Activated CD8-positive, alpha-beta memory T cell treated with anti-CD3 and anti-CD28 coated beads, Interleukin-2, amount 50 U/mL, for 24 hours (primary cell): ENCODE measurements at regions not wholly inside any gene's neighbourhood (a gene's known extent, or its start where the extent isn't known, plus 50 kb on each side); places are given as distances from the start of the nearest gene placed in this dataset.
"Not testable (repeated sequence)": the region's sequence is repeated elsewhere in the genome, so short reads cannot be mapped to it uniquely, and the experiment has no call there.

Experiments
- DNase-seq: peaks from one replicate; pipeline ENCODE4 v3.0.0-alpha.2; 2020; ENCODE audit errors: extremely low read depth

DNA sequence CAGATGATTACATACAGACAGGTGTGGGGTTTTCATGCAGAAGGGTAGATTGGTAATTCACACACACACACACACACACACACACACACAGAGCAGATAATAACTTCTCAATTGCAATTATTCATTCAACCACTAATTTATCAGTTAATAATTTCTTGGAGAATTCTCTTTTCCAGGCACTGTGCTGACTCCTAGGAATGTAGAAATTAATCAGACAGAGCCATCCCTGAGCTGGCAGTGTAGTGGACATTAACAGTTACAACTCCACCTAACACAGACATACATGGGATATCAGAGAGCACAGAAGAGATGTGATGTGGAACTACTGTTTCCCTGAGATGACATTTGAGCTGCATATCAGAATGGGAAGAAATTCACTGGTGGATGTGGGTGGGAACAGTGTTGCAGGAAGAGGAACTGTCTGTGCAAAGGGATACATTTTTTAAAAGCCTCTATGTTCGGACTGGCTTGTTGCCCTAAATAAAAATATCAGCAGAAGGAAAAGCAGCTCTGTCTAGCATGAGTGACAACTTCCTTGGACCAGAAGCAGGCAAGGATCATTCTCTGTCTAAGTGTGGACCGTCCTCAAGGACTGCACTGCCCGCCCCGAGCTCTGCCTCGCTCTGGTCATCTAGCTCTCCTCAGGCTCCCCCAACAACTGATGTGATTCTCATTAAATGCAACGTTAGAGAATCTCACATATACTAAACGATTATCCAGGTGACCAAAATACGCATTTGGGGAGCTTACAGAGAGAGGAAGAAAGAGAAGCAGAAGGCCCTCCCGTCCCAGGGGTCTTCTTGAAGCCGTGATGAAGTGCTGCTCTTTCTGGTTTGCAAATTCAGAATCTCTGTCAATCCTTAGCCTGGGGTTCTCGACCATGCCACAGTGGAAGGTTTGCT is 173.4 kb upstream of the TRIB2 start:
- DNase-seq = no peak

DNA sequence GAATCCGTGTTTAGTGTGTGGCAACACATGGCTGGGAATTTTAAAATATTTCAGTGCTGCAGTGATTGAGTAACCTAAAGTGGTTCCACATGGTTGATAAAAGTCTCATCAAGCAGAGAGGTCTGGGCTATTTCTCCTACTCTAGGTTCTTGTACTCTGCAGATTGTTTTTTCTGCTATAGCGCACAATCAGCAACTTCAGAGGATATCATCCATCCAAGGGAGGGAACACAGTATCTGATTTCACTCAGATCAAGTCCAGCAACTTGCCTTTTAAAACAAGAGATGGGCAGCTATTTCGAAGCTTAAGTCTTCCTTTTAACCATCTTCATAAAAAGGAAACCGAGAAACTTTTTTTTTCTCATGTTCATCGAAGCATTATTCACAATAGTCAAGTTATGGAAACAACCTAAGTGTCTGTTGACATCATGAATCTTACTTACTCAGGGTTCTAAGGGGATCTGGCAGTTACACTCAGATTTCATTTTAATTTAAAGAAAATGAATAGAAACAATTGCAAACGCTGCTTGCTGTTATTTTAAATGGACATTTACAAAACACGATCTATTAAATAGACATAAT is 172.7 kb upstream of the TRIB2 start:
- DNase-seq = no peak

DNA sequence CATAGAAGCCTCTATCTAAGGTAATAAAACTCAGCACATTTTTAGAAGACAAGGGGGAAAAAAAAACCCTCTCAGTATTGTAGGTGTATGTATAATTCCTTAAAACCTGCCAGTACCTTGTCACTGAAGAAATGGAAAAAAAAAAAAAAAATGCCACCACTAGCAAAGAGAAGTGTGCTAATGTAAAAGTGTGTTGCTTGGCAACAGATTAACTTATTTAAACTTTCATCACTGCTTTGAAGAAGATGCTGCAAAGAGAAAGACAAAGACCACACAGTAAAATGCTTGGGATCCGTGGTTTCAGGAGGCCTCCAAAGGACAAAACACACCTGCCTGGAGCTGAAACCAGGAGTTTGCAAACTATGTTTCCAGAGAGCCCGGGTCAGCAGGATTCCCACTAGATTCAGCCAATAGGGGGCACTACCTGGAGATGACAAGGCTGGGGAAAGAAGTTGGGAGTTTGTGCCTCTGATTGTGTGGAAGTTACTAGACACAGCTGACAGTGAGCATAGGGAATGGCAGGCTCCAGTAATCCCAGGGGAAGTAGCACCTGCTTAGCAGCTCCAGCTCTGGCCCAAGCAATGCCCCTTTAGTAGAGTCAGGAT is 169.1 kb upstream of the TRIB2 start:
- DNase-seq = no peak

DNA sequence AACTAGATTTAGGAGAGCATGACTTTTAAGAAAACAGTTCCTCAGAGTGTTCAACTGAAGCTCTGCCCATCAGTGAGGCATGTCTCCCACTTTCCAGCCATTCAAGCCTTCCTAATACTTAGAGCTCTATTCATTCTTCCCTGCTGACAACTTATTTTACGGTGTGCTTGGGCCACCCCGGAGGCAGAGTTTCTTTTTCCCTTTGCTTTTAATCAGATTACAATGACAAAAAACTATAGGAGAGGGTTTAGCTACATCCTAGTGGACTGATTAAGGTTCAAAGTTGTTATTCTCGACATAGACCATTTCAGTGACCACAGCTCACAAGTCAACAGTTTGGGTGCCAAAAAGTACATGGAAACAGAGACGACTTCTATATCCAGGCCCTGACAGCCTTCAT is 167.8 kb upstream of the TRIB2 start:
- no peak for DNase-seq

DNA sequence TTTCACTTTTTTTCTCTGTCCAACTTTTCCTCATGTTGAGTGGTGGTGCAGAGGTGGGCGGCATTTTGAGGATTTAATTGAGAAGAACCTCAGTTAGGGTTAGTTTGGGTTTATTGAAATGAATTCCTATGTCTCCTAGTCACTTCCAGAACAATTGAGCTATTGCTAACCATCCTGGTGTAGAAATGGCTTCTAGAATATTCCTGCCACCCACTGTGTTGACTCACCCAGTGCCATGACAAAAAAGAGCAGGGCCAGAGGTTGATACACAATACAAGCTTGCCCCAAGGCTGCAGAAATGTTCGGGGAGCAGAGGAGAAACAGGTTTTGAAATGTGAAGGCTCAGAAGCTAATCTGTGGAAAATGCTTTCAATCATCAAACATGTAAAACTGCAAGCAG is 167.1 kb upstream of the TRIB2 start:
- no peak for DNase-seq

DNA sequence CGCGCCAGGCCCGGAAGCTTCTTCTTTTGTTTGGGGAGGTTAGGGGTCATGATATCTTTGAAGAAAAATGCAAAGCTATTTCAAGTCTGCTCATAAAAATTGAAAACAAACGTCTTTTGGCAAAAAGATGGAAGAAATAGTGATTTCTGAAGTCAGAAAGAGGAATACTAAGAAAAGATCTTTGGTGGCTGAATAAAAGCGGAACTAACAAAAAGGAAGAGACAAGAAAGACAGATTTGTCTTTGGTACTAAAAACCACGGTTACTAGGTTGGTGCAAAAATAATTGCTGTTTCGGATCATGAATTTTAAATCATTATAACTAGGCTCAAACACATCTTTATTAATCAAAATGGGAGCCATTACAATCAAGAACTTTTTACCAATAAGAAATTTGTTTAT is 164.6 kb upstream of the TRIB2 start:
- no peak for DNase-seq

DNA sequence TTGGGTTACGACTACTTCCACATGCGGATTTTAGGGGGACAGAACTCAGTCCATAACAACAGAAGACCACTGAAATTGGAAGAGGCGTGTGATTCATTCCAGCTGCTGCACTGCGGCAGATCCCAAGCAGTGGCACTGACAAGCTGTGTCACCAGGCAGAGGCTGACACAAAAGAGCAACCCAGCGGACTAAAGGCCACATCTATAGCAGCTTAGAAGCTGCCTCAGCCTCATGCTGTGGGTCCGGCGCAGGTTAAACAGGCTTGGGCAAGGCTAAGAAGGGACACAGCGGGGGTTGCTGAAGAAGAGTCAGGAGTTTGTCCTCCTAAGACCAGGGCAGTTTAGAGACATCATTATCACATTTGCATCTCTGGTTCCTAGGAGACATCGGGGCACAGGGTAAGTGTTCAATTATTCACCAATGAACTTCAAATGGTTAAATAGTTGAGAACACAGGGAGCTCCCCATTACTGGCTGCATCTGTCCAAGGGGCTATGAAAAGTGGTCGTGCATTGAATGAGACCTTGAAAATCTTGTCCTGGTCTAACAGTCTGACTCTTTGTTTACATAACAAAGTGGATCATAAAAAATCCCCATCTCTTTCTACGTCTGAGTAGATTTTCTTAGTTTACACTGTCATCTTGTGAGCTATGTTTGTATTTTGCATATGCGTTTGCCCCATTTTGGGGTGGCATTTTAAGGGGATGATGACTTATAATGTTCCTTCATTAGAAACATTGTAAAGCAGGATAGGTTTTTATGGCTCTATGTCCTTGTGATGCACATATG is 162.3 kb upstream of the TRIB2 start:
- no peak for DNase-seq

DNA sequence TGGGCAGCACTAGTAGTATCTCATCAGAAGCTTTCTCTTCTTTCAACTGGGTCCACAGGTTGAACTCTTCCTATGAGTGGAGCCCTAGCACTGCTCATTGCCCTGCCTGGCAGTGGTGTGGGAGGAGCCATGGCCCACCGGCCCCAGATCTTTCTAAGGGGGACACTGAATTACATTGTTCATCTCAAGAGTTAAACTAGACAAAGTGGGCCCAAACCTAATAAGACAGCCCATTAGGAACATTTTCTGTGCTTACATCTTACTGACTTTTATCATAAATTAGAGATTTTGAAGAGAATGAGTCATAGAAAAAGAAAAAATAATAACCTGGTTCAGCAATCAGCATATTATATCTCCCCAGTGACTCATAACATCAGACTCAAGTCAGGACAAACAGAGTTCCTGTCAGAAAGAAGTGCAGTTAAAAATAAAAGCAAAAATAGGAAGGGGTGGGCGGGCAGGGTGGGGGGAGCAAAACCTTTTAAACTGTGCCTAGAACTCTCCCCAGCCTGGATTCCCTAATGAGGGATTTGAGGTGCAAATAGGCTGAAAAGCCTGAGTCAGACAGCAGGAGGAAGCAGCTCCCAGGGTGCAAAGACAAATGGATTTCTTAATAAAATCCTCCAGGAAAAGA is 161.6 kb upstream of the TRIB2 start:
- DNase-seq = no peak

DNA sequence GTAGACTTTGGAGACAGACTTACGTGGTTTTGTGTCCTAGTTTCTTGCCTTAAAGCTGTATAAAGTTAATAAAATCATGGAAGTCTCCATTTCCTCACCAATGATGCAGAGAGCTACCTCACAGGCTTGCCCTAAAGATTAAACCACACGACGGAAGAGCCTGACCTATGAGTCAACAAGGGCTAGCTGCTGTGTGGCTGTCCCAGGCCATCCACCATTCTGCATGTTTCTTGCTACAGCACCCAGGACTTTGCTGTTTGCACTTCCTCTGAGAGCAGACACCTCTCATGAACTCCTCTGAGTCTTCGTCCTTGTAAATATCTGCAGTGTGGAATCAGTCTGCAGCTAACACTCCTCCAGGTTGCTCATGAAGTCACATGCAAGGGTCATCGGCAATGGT is 160.0 kb upstream of the TRIB2 start:
- no peak for DNase-seq

DNA sequence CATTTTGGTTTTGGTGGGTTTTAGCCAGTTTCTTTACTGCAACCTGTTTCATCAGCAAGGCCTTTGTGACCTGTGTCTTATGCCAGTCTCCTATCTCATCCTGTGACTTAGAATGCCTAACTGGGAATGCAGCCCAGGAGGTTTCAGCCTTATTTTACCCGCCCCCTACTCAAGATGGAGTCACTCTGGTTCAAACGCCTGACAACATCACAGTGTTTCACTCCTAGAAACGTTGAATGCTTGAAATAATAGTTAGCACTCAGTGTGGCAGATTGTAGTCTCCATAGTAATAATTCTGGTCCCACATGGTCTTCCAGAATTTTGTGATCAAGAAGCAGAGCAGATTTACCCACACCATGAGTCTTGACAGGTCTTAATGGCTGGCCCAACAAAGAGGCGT is 159.0 kb upstream of the TRIB2 start:
- DNase-seq = no peak

DNA sequence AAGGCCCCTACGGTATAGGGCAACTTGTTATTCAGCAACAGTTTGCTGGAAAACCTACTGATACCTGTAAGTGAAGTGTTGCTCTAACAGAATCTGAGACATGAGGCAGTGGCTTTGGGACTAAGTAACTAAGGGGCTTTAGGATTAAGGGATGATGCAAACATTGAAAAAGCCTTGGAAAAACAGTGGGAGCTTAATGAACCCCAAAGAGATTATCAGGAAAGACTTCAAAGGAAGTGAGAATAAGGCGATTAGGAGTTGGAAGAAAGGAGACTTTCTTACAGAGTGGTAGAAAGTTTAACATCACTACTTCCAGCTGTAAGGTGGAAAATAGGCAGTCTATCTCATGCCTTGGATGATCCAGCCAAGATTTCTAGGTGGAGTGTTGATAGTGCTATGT is 158.2 kb upstream of the TRIB2 start:
- DNase-seq = no peak

DNA sequence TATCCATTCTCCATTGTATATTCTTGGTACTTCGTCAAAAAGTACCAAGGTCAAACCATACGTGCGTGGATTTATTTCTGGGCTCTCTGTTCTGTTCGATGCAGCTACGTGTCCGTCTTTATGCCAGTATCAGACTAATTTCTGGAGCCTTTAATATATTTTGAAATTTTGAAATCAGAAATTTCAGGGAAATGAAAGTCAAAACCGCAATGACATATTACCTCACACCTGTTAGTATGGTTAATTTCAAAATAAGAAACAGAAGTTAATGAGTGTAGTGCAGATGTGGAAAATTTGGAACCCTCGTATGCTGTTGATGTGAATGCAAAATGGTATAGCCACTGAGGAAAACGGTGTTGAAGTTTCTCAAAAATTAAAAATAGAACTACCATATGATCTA is 156.1 kb upstream of the TRIB2 start:
- no peak for DNase-seq

DNA sequence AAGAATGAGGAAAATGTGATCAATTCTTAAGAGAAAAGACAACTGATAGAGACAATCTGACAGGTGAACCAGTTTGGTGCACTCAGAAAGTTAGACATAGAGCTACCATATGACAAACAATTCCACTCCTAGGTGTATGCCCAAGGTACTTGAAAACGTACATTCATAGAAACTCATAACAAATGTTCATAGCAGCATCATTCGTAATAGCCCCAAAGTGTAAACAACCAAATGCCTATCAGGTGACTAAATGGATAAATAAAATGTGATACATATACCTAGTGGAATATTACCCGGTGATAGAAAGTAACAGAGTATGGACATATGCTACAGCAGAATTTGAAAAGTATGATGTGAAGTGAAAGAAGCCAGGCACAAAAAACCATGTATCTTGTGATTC is 149.3 kb upstream of the TRIB2 start:
- DNase-seq = no peak

DNA sequence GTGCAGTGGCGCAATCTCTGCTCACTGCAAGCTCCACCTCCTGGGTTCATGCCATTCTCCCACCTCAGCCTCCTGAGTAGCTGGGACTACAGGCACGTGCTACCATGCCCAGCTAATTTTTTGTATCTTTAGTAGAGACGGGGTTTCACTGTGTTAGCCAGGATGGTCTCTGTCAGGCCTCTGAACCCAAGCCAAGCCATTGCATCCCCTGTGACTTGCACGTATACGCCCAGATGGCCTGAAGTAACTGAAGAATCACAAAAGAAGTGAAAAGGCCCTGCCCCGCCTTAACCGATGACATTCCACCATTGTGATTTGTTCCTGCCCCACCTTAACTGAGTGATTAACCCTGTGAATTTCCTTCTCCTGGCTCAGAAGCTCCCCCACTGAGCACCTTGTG is 147.2 kb upstream of the TRIB2 start:
- DNase-seq = not testable (repeated sequence)

DNA sequence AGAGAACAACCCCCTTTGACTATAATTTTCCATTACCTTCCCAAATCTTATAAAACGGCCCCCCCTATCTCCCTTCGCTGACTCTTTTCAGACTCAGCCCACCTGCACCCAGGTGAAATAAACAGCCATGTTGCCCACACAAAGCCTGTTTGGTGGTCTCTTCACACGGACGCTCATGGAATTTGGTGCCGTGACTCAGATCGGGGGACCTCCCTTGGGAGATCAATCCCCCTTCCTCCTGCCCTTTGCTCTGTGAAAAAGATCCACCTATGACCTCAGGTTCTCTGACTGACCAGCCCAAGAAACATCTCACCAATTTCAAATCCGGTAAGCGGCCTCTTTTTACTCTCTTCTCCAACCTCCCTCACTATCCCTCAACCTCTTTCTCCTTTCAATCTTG is 146.8 kb upstream of the TRIB2 start:
- DNase-seq = not testable (repeated sequence)

DNA sequence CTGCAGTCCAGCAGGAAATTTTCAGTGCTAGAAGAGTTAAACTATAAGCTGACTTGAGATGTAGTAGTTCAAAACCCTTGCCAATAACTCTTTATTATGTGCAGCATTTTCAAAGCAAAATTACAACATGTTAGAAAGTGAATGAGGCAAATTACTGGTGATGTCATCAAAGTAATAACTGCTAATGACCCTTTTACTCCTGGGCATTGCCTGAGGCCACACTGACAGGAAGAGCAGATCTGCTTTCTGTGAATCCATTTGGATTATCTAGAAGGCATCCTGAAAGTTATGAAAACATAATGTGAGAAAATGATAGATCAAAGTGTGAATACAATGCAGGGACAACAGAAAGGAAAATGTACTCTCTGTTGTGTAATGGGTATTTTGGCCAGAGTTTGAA is 139.6 kb upstream of the TRIB2 start:
- DNase-seq = no peak

DNA sequence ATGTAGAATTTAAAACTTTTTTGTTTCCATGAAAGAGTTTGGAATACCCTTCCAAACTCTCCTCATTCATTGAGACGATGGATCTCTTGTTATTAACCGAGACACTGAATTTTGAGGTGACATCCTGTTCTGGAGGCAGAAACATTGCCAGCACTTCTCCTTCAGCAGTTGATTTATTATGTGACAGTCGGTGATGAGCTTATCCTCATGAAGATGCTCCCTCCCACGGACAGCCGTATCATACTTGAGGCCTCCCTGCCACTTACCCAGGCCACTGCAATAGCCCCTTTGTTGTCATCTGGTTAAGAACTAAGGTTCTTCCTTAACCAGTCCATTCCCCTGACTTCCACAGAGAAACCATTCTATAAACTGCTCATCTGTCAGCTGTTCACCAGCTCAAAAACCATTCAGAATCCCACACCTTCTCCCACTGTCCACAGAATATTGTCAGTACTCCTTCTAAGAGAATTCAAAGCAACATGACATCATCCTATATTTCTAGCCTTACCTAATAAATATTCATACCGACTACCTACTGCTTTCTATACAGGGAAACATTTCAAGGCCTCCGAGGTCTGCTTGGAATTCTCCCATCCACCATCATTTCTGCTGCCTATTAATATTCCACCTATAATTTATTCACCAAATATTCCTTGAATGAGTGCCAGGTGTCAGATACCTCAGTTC is 139.0 kb upstream of the TRIB2 start:
- DNase-seq = no peak

DNA sequence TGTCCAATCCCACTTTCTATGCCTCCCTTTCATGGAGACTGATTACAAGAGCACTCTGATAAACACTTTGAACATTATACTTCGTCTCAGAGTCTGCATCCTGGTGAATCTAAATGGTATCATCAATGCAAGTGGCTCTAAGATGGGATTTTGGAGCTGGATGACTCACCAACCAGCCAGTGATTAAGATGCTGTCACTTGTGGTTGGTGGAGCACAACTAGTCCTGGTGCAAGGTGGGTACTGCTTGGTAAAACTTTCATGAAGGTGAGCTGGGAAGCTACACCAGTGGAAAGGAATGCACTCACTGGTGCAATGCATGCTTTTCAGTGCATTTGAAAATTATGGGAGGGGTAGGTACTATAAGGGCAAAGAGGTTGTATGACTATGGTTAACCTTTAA is 137.7 kb upstream of the TRIB2 start:
- no peak for DNase-seq

DNA sequence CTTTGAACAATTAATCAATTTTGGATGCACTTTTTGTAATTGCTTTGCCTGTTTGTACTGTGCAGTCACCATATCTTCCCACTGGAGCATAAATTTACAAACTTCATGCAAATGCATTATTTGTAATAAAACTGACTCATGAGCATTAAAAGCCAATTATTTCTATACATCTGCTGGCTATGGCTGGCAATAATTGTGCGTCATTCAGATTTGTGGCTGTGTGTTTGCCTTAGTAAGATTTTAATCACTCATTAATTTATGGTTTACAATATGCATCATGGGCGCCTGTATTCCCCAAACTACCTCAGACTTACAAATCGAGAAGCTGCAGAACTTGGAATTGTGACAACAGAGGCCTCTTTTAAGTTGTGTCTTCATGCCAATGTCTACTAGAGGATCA is 132.4 kb upstream of the TRIB2 start:
- no peak for DNase-seq

DNA sequence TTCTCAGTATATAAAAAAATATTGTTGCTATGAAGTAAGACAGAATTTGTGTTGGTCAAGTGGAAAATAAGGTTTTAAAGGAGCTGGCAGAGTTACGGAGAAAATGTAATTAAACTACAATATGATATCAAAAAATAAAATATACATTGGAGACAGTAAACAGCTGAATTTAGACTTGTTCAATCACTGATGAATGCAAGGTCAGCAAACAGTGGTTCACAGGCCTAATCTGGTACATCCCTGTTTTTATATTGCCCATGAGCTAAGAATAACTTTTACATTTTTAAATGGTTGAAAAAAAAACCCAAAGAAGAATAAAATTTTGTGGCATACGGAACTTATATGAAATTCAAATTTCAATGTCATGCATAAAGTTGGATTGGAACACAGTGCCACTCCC is 131.0 kb upstream of the TRIB2 start:
- no peak for DNase-seq

DNA sequence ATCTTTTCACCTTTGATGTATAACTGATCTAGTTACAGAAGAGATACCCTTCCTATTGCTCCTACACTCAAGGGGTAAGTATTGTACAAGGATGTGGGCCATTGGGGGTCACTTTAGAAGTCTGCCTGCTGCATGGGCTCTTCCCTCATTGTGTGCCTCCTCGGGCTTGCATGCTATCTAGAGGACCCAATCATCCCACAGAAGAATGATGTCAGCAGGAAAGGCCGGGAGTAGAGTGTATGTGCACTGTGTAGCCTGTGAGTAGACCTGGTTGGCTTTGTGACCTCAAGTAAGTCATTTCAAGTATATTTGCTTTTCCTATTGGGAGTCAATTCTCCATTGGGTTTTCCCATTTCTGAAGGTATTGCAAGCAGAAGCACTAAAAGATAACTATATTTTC is 129.5 kb upstream of the TRIB2 start:
- no peak for DNase-seq
